ENCODE measurements at regions not wholly inside any gene's neighbourhood (a gene's known extent, or its start where the extent isn't known, plus 50 kb on each side); places are given as distances from the start of the nearest gene placed in this dataset.

DNA sequence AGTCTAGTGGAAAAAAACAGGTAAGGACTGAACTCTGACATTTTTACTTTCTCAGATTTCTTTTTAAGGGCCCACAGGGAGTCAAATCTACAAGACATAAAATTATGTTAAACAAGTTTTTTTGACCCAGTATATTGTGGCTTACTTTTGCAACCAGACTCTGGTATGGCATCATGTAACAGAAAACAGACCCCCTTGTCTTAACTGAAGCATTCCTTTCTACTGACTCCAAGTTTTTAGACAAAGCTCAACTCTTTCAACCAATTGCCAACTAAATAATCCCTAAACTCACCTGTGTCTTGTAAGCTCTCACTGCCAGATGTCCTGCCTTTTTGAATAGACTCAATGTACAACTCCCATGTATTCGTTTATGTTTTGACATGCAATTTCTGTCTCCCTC is 64.3 kb downstream of the FASLG start:
- POLR2A ChIA-PET (ENCODE audit: unreplicated experiment), result no interaction called here
- Histone ChIP-seq H3K23ac (ENCODE audit: low read depth, low read length) (no peak overlapping the region), H3K4me1 (ENCODE audit: control insufficient read depth, insufficient read depth, low read length) (no peaks in the 10 kb centered on the region), H3K18ac (ENCODE audit: low read depth, low read length) (no peak overlapping the region), H2AK9ac (replicated peaks; ENCODE audit: low read depth, low read length, poor library complexity) (no peak overlapping the region), H3K9me3 (ENCODE audit: control insufficient read depth, insufficient read depth, low read length) (no peaks in the 10 kb centered on the region), H3K56ac (ENCODE audit: extremely low read depth, insufficient read depth, low read length) (no peak overlapping the region), H3K36me3 (ENCODE audit: control insufficient read depth, insufficient read depth, low read length) (no peaks in the 10 kb centered on the region), H3K9me1 (ENCODE audit: insufficient read depth, low read length) (no peaks in the 10 kb centered on the region), H2BK5ac (ENCODE audit: low read depth, low read length, poor library complexity, severe bottlenecking) (no peak overlapping the region), H3K4me2 (ENCODE audit: low read depth, low read length) (no peak overlapping the region), H3K4ac (ENCODE audit: low read depth, low read length) (no peak overlapping the region), H3K4me3 (ENCODE audit: insufficient read depth, low read depth, low read length) (no peak overlapping the region), H3K27me3 (ENCODE audit: control insufficient read depth, insufficient read depth, low read length) (no peaks in the 10 kb centered on the region), H3K9ac (ENCODE audit: low read depth, low read length) (no peak overlapping the region), H4K5ac (ENCODE audit: low read depth, low read length) (no peak overlapping the region), H4K20me1 (ENCODE audit: insufficient read depth, low read length) (no peaks in the 10 kb centered on the region), H2BK15ac (ENCODE audit: low read depth, low read length) (no peak overlapping the region), H2BK120ac (ENCODE audit: low read depth, low read length) (no peak overlapping the region), H3K27ac (ENCODE audit: insufficient read depth, low read length) (no peak overlapping the region), H4K8ac (ENCODE audit: low read depth in 2 of 2, low read length in 2 of 2) (no peak overlapping the region), H2BK20ac (ENCODE audit: low read depth, low read length) (no peak overlapping the region), H4K91ac (ENCODE audit: insufficient read depth, low read depth, low read length) (no peak overlapping the region), H2AK5ac (ENCODE audit: low read depth, low read length) (no peak overlapping the region), H3K79me1 (ENCODE audit: low read depth in 1 of 2, low read length in 2 of 2) (no peaks in the 10 kb centered on the region), H2AFZ (replicated peaks; ENCODE audit: low read length, poor library complexity) (no peak overlapping the region), H3K14ac (replicated peaks; ENCODE audit: low read depth, low read length) (no peak overlapping the region)
- BruUV-seq (replicated peaks), result no TSS peak
- CTCF ChIA-PET, result no interaction called here
- WGBS, 2 experiments (ENCODE audit: extremely low coverage in 2 of 2, insufficient read length in 1 of 2), result 67% methylated on average over 1 of the region's 1 CpG; no CpG with 5 or more reads in 1 of the 2 experiments
- TF ChIP-seq BHLHE40 (IDR thresholded peaks at IDR 0.05; ENCODE audit: low read depth, low read length) (no peak), RCOR1 (IDR thresholded peaks at IDR 0.05; ENCODE audit: insufficient replicate concordance, low read length) (no peak), CEBPB (IDR thresholded peaks at IDR 0.05; ENCODE audit: low read depth, low read length) (no peak), MAZ (IDR thresholded peaks at IDR 0.05; ENCODE audit: borderline replicate concordance, low read depth, low read length) (no peak)
- TF ChIP-seq, protein P1, sequence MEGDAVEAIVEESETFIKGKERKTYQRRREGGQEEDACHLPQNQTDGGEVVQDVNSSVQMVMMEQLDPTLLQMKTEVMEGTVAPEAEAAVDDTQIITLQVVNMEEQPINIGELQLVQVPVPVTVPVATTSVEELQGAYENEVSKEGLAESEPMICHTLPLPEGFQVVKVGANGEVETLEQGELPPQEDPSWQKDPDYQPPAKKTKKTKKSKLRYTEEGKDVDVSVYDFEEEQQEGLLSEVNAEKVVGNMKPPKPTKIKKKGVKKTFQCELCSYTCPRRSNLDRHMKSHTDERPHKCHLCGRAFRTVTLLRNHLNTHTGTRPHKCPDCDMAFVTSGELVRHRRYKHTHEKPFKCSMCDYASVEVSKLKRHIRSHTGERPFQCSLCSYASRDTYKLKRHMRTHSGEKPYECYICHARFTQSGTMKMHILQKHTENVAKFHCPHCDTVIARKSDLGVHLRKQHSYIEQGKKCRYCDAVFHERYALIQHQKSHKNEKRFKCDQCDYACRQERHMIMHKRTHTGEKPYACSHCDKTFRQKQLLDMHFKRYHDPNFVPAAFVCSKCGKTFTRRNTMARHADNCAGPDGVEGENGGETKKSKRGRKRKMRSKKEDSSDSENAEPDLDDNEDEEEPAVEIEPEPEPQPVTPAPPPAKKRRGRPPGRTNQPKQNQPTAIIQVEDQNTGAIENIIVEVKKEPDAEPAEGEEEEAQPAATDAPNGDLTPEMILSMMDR (conservative IDR thresholded peaks at IDR 0.05; ENCODE audit: low read depth, low read length), result no peak
- TF ChIP-seq, protein P2, sequence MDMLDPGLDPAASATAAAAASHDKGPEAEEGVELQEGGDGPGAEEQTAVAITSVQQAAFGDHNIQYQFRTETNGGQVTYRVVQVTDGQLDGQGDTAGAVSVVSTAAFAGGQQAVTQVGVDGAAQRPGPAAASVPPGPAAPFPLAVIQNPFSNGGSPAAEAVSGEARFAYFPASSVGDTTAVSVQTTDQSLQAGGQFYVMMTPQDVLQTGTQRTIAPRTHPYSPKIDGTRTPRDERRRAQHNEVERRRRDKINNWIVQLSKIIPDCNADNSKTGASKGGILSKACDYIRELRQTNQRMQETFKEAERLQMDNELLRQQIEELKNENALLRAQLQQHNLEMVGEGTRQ (IDR thresholded peaks at IDR 0.05; ENCODE audit: low read depth, low read length), result no peak
- dilution Hi-C loops (cut with HindIII; ENCODE audit: low sequenced_read_pairs, unreplicated experiment) (no loop called here), intact Hi-C loops (cut with micrococcal nuclease) (no loop called here), in situ Hi-C loops (cut with MboI; ENCODE audit: low sequenced_read_pairs) (loop anchor here (25.0 kb wide), 1 partner anchor 711 kb away; no protein-coding TSS in a partner anchor)
- DNase-seq (peak; percentile 31), ATAC-seq (ENCODE audit: low read depth) (no peak)

All from IMR-90 (cell line).